A673 (cell line): ENCODE measurements at regions not wholly inside any gene's neighbourhood (a gene's known extent, or its start where the extent isn't known, plus 50 kb on each side); places are given as distances from the start of the nearest gene placed in this dataset.

ENCODE experiments used
- CTCF ChIP-seq: fragments of 300-800, 200-600 bp; sonication (generic); conservative IDR thresholded peaks from 2 replicates; pipeline ENCODE4 v1.5.1; 2017; ENCODE audit warnings: low read depth, mild to moderate bottlenecking, antibody characterized with exemption, low read length, moderate library complexity, mixed read lengths
- EZH2 ChIP-seq: fragments of 200-600 bp; sonication (generic); IDR thresholded peaks from 2 replicates; pipeline ENCODE4 v1.6.1; 2017; ENCODE audit warnings: borderline replicate concordance, low read depth, mild to moderate bottlenecking, mixed read lengths, antibody characterized with exemption, low read length; ENCODE audit not compliant: poor library complexity, severe bottlenecking

GRCh38 chr1:244335456-244335855 lies 116.3 kb downstream of the ADSS2 start:
- TF ChIP-seq CTCF (no peak), EZH2 (no peak)
